K562 (cell line): ENCODE measurements at regions not wholly inside any gene's neighbourhood (a gene's known extent, or its start where the extent isn't known, plus 50 kb on each side); places are given as distances from the start of the nearest gene placed in this dataset.
A peak's percentile ranks its signal among the peaks of the same experiment; 100 is the strongest.

Experiments
- ATAC-seq: fragments of 200-7000 bp; cut with Tn5 transposase; 3 replicates; pipeline ENCODE4 v1.9.1; 2020; ENCODE audit warnings: moderate library complexity
- BruUV-seq: library from RNA; stranded (reverse); fragments of 400-500 nt; replicated peaks from 2 replicates; lab custom pipeline; 2021; lab: Mats Ljungman, UMichigan
- CTCF ChIA-PET: fragments of 300-600 bp; formaldehyde crosslinking; extraction: SDS; loops from one replicate; lab custom pipeline; 2021; ENCODE audit warnings: low intra/inter-chr PET ratio; lab: Yijun Ruan, JAX
- POLR2A ChIA-PET: fragments of 300-600, 350-650 bp; sonication (Branson Sonifier 250); formaldehyde crosslinking; extraction: SDS; loops from one replicate; lab custom pipeline; 2021; ENCODE audit warnings: antibody characterized with exemption, inconsistent platforms; lab: Yijun Ruan, JAX
- DNase-seq, 4 experiments: peaks; one replicate each; pipeline versions ENCODE4 v3.0.0 to v3.0.0-alpha.2; 2011 to 2018; ENCODE audit warnings: low spot score in 3 of 4, mixed read lengths in 3 of 4; ENCODE audit errors: extremely low read depth in 1 of 4
- FAIRE-seq: peaks from 2 replicates; lab custom pipeline; 2011; peaks lifted over from hg19 to GRCh38; lab: Jason Lieb, UNC
- H2AFZ ChIP-seq: 2 replicates; pipeline ENCODE4 v1.6.0; 2011; ENCODE audit warnings: low read depth, low read length, control low read depth, inconsistent platforms
- H3K27ac ChIP-seq: fragments of 200-600 bp; 3 replicates; pipeline ENCODE4 v1.8.0; 2011; ENCODE audit warnings: low read depth, mild to moderate bottlenecking, control low read depth, inconsistent platforms, low read length, moderate library complexity, mixed read lengths; ENCODE audit errors: extremely low read depth
- H3K27me3 ChIP-seq, 2 experiments: fragments of 300-600 bp in 1 of 2; 2 replicates in 1 of 2; 3 replicates in 1 of 2; pipeline versions ENCODE4 v1.6.0 to v1.8.0; 2011; ENCODE audit warnings: inconsistent platforms in 2 of 2, low read length in 2 of 2, mild to moderate bottlenecking in 1 of 2, mixed read lengths in 1 of 2, moderate library complexity in 1 of 2; ENCODE audit not compliant: control insufficient read depth in 2 of 2, insufficient read depth in 2 of 2
- H3K36me3 ChIP-seq: fragments of 300-600 bp; 3 replicates; pipeline ENCODE4 v1.8.0; 2011; ENCODE audit warnings: mild to moderate bottlenecking, low read length, inconsistent platforms; ENCODE audit not compliant: control insufficient read depth, insufficient read depth
- H3K4me1 ChIP-seq, 2 experiments: fragments of 200-600 bp in 1 of 2; replicated peaks in 1 of 2; 2 replicates in 1 of 2; 3 replicates in 1 of 2; pipeline versions ENCODE4 v1.5.1 to v1.8.0; 2011; ENCODE audit warnings: inconsistent platforms in 2 of 2, low read length in 2 of 2, mild to moderate bottlenecking in 1 of 2, mixed read lengths in 1 of 2, moderate library complexity in 1 of 2; ENCODE audit not compliant: control insufficient read depth in 2 of 2, insufficient read depth in 2 of 2
- H3K4me2 ChIP-seq: 2 replicates; pipeline ENCODE4 v1.6.1; 2011; ENCODE audit warnings: low read length, control low read depth, inconsistent platforms, mixed read lengths; ENCODE audit not compliant: insufficient read depth
- H3K4me3 ChIP-seq: fragments of 200-600 bp; sonication (generic), shearing (Covaris generic); 2 replicates; pipeline ENCODE4 v1.5.1; 2016; ENCODE audit warnings: control low read depth, inconsistent platforms
- H3K79me2 ChIP-seq: fragments of 200-600 bp; 3 replicates; pipeline ENCODE4 v1.8.0; 2011; ENCODE audit warnings: low read length, inconsistent platforms; ENCODE audit not compliant: control insufficient read depth, insufficient read depth
- H3K9ac ChIP-seq, 2 experiments: 2 replicates each; pipeline versions ENCODE4 v1.6.0 to v1.6.1; 2011; ENCODE audit warnings: low read depth in 2 of 2, low read length in 2 of 2, control low read depth in 1 of 2, inconsistent platforms in 1 of 2, mild to moderate bottlenecking in 1 of 2, mixed read lengths in 1 of 2; ENCODE audit not compliant: insufficient read depth in 1 of 2
- H3K9me1 ChIP-seq: one replicate; pipeline ENCODE4 v1.6.0; 2011; ENCODE audit warnings: inconsistent platforms, mild to moderate bottlenecking, low read length, moderate library complexity; ENCODE audit not compliant: control insufficient read depth, insufficient read depth
- H3K9me3 ChIP-seq: replicated peaks from 2 replicates; pipeline ENCODE4 v1.5.1; 2011; ENCODE audit warnings: low read depth, low read length, inconsistent platforms; ENCODE audit not compliant: control insufficient read depth, insufficient read depth
- H4K20me1 ChIP-seq: replicated peaks from 2 replicates; pipeline ENCODE4 v1.6.1; 2011; ENCODE audit warnings: low read length, inconsistent platforms, mixed read lengths; ENCODE audit not compliant: control insufficient read depth, insufficient read depth
- BACH1 ChIP-seq: fragments of 200-800 bp; sonication (Bioruptor generic); IDR thresholded peaks from 2 replicates; pipeline ENCODE4 v1.6.1; 2016; ENCODE audit warnings: missing genetic modification characterization, missing compliant biosample characterization
- C11orf30 ChIP-seq: fragments of 450-650 bp; IDR thresholded peaks from 2 replicates; pipeline ENCODE4 v1.6.1; 2016; ENCODE audit warnings: low read depth, mild to moderate bottlenecking
- ESRRA ChIP-seq: fragments of 450-650 bp; IDR thresholded peaks from 2 replicates; pipeline ENCODE4 v1.6.1; 2014; ENCODE audit warnings: low read depth, mild to moderate bottlenecking, moderate library complexity, borderline replicate concordance
- MAFF ChIP-seq: IDR thresholded peaks from 2 replicates; pipeline ENCODE4 v1.6.1; 2012; ENCODE audit warnings: low read length, improper control_type of control experiment
- MAFG ChIP-seq: fragments of 450-650 bp; conservative IDR thresholded peaks from 2 replicates; pipeline ENCODE4 v1.6.1; 2016; ENCODE audit warnings: missing genetic modification characterization, missing compliant biosample characterization
- MAFK ChIP-seq: IDR thresholded peaks from 2 replicates; pipeline ENCODE4 v1.6.1; 2011; ENCODE audit warnings: low read length, improper control_type of control experiment
- NFE2 ChIP-seq: IDR thresholded peaks from 2 replicates; pipeline ENCODE4 v1.6.1; 2014; ENCODE audit warnings: antibody characterized with exemption, low read depth
- ZBTB9 ChIP-seq: fragments of 450-650 bp; formaldehyde crosslinking; IDR thresholded peaks from 2 replicates; pipeline ENCODE4 v1.4.0; 2020; ENCODE audit warnings: mild to moderate bottlenecking, moderate library complexity
- ZNF316 ChIP-seq: fragments of 450-650 bp; IDR thresholded peaks from 2 replicates; pipeline ENCODE4 v1.6.1; 2016
- WGBS: fragments of 100-300 bp; shearing (Covaris generic); methylation state at CpG from one replicate; pipeline ENCODE4 v1.1.6; 2016; ENCODE audit warnings: low coverage, mixed read lengths; ENCODE audit not compliant: insufficient coverage; ENCODE audit errors: missing lambda C conversion rate; 5-methylcytosine and 5-hydroxymethylcytosine counted together
- in situ Hi-C: fragments of 300-500 bp; cut with MboI; formaldehyde crosslinking; loops from 4 replicates; pipeline ENCODE4 v1.15.0; 2018; ENCODE audit warnings: inconsistent platforms, mixed read lengths
- intact Hi-C: fragments of 100-400 bp; cut with micrococcal nuclease; formaldehyde crosslinking; loops from 2 replicates; pipeline ENCODE4 v1.14.2; 2022

GRCh38 chr7:118902600-118902999 is 678.1 kb downstream of the ANKRD7 start:
- H3K4me1 ChIP-seq, result no peaks in the 10 kb centered on the region
- DNase-seq, result peak in 2 of 4 experiments; percentile 4 to 18
- POLR2A ChIA-PET, result no interaction called here
- in situ Hi-C loops (no loop called here), intact Hi-C loops (no loop called here)
- BruUV-seq, result no TSS peak
- no peaks in the 10 kb centered on the region for H3K9me1 ChIP-seq
- TF ChIP-seq ESRRA (no peak), ZBTB9 (CRISPR knock-in tag) (no peak), MAFF (peak; percentile 43; the same call in 1 of the 2 replicates), ZNF316 (peak; percentile 77), BACH1 (tag) (peak; percentile 58; the same call in 1 of the 2 replicates), C11orf30 (peak; percentile 65), MAFG (tag) (peak; percentile 57), NFE2 (peak; percentile 50; the same call in 1 of the 2 replicates), MAFK (peak; percentile 24; the same call in 1 of the 2 replicates)
- H2AFZ ChIP-seq, result no peak overlapping the region
- no peak overlapping the region for H3K4me3 ChIP-seq
- no peaks in the 10 kb centered on the region for H3K27me3 ChIP-seq
- no peaks in the 10 kb centered on the region for H3K36me3 ChIP-seq
- no peaks in the 10 kb centered on the region for H4K20me1 ChIP-seq
- 1% methylated on average over 3 of the region's 3 CpGs for WGBS
- no peak for FAIRE-seq
- CTCF ChIA-PET, result no interaction called here
- ATAC-seq, result no peak
- H3K4me2 ChIP-seq, result no peak overlapping the region
- H3K9me3 ChIP-seq, result no peaks in the 10 kb centered on the region
- H3K27ac ChIP-seq, result no peak overlapping the region
- no peaks in the 10 kb centered on the region for H3K79me2 ChIP-seq
- H3K9ac ChIP-seq, result no peak overlapping the region
